A172 (cell line): ENCODE measurements at regions not wholly inside any gene's neighbourhood (a gene's known extent, or its start where the extent isn't known, plus 50 kb on each side); places are given as distances from the start of the nearest gene placed in this dataset.
"Not testable (repeated sequence)": the region's sequence is repeated elsewhere in the genome, so short reads cannot be mapped to it uniquely, and the experiment has no call there.

Experiments
- DNase-seq: peaks from one replicate; pipeline ENCODE4 v3.0.0-alpha.2; 2015; ENCODE audit warnings: low spot score

- DNase-seq: no peak
Measured at GRCh38 chr20:48231253-48231930, 446.1 kb upstream of the SULF2 start.

- DNase-seq: no peak
Measured at GRCh38 chr20:48230216-48230615, 444.9 kb upstream of the SULF2 start.

GRCh38 chr20:48227381-48227780 lies 442.1 kb upstream of the SULF2 start:
- no peak for DNase-seq

- DNase-seq: no peak
Measured at GRCh38 chr20:48226642-48227041, 441.4 kb upstream of the SULF2 start.

- DNase-seq: no peak
Measured at GRCh38 chr20:48224533-48225050, 439.3 kb upstream of the SULF2 start.

- DNase-seq: no peak
Measured at GRCh38 chr20:48223715-48224114, 438.4 kb upstream of the SULF2 start.

- DNase-seq: no peak
Measured at GRCh38 chr20:48222595-48223180, 437.4 kb upstream of the SULF2 start.

GRCh38 chr20:48220033-48220633 lies 434.9 kb upstream of the SULF2 start:
- no peak for DNase-seq

- DNase-seq: no peak
Measured at GRCh38 chr20:48219306-48219705, 434.0 kb upstream of the SULF2 start.

GRCh38 chr20:48217190-48217589 lies 431.9 kb upstream of the SULF2 start:
- no peak for DNase-seq

- peak; percentile 64 for DNase-seq
Measured at GRCh38 chr20:48215536-48215935, 430.3 kb upstream of the SULF2 start.

- DNase-seq: no peak
Measured at GRCh38 chr20:48214601-48215000, 429.3 kb upstream of the SULF2 start.

GRCh38 chr20:48213635-48214034 lies 428.4 kb upstream of the SULF2 start:
- DNase-seq: not testable (repeated sequence)

GRCh38 chr20:48212806-48213509 lies 427.7 kb upstream of the SULF2 start:
- DNase-seq: no peak

- no peak for DNase-seq
Measured at GRCh38 chr20:48211847-48212246, 426.6 kb upstream of the SULF2 start.

GRCh38 chr20:48211238-48211637 lies 426.0 kb upstream of the SULF2 start:
- no peak for DNase-seq

GRCh38 chr20:48210111-48211027 lies 425.1 kb upstream of the SULF2 start:
- no peak for DNase-seq

GRCh38 chr20:48209102-48209501 lies 423.8 kb upstream of the SULF2 start:
- DNase-seq: no peak

GRCh38 chr20:48208176-48208575 lies 422.9 kb upstream of the SULF2 start:
- DNase-seq: no peak

GRCh38 chr20:48207505-48207904 lies 422.2 kb upstream of the SULF2 start:
- no peak for DNase-seq

GRCh38 chr20:48205786-48206185 lies 420.5 kb upstream of the SULF2 start:
- DNase-seq: no peak
